Stimulated activated naive B cell treated with anti-CD40 and anti-IgM and Interleukin-4, amounts not matched to agents 10 μg/mL and 1 μg/mL and 100 μg/mL, for 72 hours (primary cell): ENCODE measurements at regions not wholly inside any gene's neighbourhood (a gene's known extent, or its start where the extent isn't known, plus 50 kb on each side); places are given as distances from the start of the nearest gene placed in this dataset.
"Not testable (repeated sequence)": the region's sequence is repeated elsewhere in the genome, so short reads cannot be mapped to it uniquely, and the experiment has no call there.

Source experiments
- ATAC-seq, 2 donors: fragments of 150-1000 bp; cut with Tn5 transposase; replicated peaks; 2 replicates each; pipeline ENCODE4 v1.10.0; 2021; ENCODE audit warnings: moderate library complexity in 1 of 2
- DNase-seq: peaks from one replicate; pipeline ENCODE4 v3.0.0; 2021
- H3K27ac Mint-ChIP-seq: one replicate; pipeline ENCODE4 v1.8.0; 2022; ENCODE audit warnings: mild to moderate bottlenecking, mixed read lengths
- H3K27me3 Mint-ChIP-seq, 2 donors: one replicate each; pipeline ENCODE4 v1.8.0; 2022; ENCODE audit warnings: mixed read lengths in 2 of 2
- H3K36me3 Mint-ChIP-seq, 2 donors: one replicate each; pipeline ENCODE4 v1.8.0; 2022; ENCODE audit warnings: mixed read lengths in 2 of 2, mild to moderate bottlenecking in 1 of 2
- H3K4me1 Mint-ChIP-seq, 2 donors: one replicate each; pipeline ENCODE4 v1.8.0; 2022; ENCODE audit warnings: mixed read lengths in 2 of 2, mild to moderate bottlenecking in 1 of 2
- H3K4me3 Mint-ChIP-seq, 2 donors: one replicate each; pipeline ENCODE4 v1.8.0; 2022; ENCODE audit warnings: mild to moderate bottlenecking in 2 of 2, mixed read lengths in 2 of 2, moderate library complexity in 1 of 2
- H3K9me3 Mint-ChIP-seq, 2 donors: one replicate each; pipeline ENCODE4 v1.8.0; 2022; ENCODE audit warnings: mixed read lengths in 2 of 2, mild to moderate bottlenecking in 1 of 2

DNA sequence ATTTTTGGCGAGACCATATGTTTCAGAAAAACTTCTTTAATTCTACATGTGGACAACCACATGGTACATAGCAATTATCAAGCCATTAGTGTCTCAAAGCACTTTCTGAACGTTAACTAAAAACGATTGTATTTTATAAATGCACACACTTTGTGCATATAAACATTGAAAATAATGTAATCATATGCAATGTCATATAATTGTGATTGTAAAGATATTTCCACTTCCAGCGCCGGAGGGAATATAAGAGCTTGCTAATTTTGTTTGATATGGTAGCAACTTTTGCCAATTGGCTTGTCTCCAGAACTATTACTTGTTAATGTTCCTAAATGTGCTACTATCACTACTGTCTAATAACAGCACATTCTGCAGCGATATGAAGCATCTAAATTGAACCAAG lies 162.3 kb upstream of the SMIM31 start:
- Mint-ChIP-seq H3K4me3 (no peak overlapping the region), H3K36me3 (no peaks in the 10 kb centered on the region), H3K9me3 (peaks cover 2 to 4% of the 10 kb centered on the region in 2 donors), H3K4me1 (no peaks in the 10 kb centered on the region), H3K27me3 (no peaks in the 10 kb centered on the region), H3K27ac (no peak overlapping the region)
- DNase-seq (no peak), ATAC-seq (no peak)

DNA sequence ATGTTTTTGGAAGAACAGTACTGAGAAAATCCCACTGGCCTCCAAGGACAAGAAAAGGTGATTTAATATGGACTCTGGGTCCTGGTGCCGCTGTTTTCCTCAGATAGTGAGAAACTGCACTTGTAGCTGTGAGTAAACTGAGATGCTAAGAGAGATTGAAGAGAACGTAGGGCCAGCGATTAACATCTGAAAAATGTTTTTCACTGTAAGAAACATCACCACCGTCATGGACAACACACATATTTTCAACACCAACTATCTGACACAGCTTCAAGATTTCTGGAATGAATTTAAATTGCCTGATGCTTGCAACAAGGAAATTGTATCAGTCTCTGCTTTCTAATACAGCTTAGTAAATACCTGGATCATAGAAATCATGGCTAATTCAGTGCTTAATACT lies 158.2 kb upstream of the SMIM31 start:
- ATAC-seq (no peak), DNase-seq (no peak)
- Mint-ChIP-seq H3K36me3 (no peaks in the 10 kb centered on the region), H3K9me3 (peaks cover 2 to 4% of the 10 kb centered on the region in 2 donors), H3K27ac (no peak overlapping the region), H3K4me3 (no peak overlapping the region), H3K27me3 (no peaks in the 10 kb centered on the region), H3K4me1 (no peaks in the 10 kb centered on the region)

- ATAC-seq (no peak), DNase-seq (no peak)
- Mint-ChIP-seq H3K36me3 (no peaks in the 10 kb centered on the region), H3K4me1 (no peaks in the 10 kb centered on the region), H3K9me3 (peaks cover 4% of the 10 kb centered on the region in 2 donors), H3K27ac (no peak overlapping the region), H3K4me3 (no peak overlapping the region), H3K27me3 (no peaks in the 10 kb centered on the region)
These were observed 157.5 kb upstream of the SMIM31 start for GRCh38 chr4:164596318-164596878.

GRCh38 chr4:164596927-164597326 lies 157.0 kb upstream of the SMIM31 start:
- H3K4me3 Mint-ChIP-seq, result no peak overlapping the region
- no peak for ATAC-seq

GRCh38 chr4:164601653-164602052 lies 152.3 kb upstream of the SMIM31 start:
- no peak overlapping the region for H3K4me3 Mint-ChIP-seq
- no peak overlapping the region for H3K27ac Mint-ChIP-seq
- no peak for ATAC-seq
- H3K4me1 Mint-ChIP-seq, result no peaks in the 10 kb centered on the region
- no peaks in the 10 kb centered on the region for H3K27me3 Mint-ChIP-seq
- H3K36me3 Mint-ChIP-seq, result no peaks in the 10 kb centered on the region
- DNase-seq, result no peak
- peaks cover 3 to 4% of the 10 kb centered on the region in 2 donors for H3K9me3 Mint-ChIP-seq

More at GRCh38 chr4:164596927-164597326, 157.0 kb upstream of the SMIM31 start:
- no peaks in the 10 kb centered on the region for H3K4me1 Mint-ChIP-seq
- peaks cover 4 to 8% of the 10 kb centered on the region in 2 donors for H3K9me3 Mint-ChIP-seq
- no peaks in the 10 kb centered on the region for H3K36me3 Mint-ChIP-seq
- DNase-seq, result no peak
- no peaks in the 10 kb centered on the region for H3K27me3 Mint-ChIP-seq
- no peak overlapping the region for H3K27ac Mint-ChIP-seq

DNA sequence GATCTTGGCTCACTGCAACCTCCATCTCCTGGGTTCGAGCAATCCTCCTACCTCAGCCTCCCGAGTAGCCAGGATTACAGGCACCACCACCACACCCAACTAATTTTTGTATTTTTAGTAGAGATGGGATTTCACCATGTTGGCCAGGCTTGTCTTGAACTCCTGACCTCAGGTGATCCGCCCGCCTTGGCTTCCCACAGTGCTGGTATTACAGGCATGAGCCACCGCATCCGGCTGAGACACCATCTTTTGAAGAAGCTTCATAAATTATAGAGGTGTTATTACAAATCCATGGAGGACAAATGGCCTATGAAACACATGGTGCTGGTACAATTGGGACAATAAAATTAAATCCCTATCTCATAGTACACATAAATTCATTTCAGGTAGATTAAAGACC lies 148.1 kb upstream of the SMIM31 start:
- DNase-seq, H3K27me3 Mint-ChIP-seq, ATAC-seq, H3K9me3 Mint-ChIP-seq, H3K27ac Mint-ChIP-seq, H3K4me3 Mint-ChIP-seq, H3K4me1 Mint-ChIP-seq, H3K36me3 Mint-ChIP-seq: not testable (repeated sequence)

GRCh38 chr4:164606478-164606877 lies 147.5 kb upstream of the SMIM31 start:
- DNase-seq (no peak), ATAC-seq (peak; percentile 60 to 71)
- Mint-ChIP-seq H3K9me3 (peaks cover 3 to 6% of the 10 kb centered on the region in 2 donors), H3K36me3 (no peaks in the 10 kb centered on the region), H3K27ac (no peak overlapping the region), H3K27me3 (no peaks in the 10 kb centered on the region), H3K4me3 (no peak overlapping the region), H3K4me1 (no peaks in the 10 kb centered on the region)

DNA sequence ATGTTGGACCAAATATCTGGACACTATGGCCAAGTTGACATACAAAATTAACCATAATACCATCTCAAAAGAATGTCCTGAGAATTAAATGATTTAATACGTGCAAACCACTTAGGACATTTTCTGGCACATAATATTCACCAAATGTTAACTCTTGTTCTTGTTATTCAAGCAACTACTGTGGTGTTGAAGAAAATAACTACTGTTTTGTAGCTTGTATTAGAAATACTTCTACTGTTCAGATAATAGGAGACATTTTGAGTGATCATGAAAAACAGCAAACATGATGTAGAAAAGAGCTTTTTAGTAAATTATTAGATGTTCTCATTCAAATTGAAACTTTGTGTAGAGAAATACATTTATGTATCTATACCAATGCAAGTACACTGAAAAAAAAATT lies 140.7 kb upstream of the SMIM31 start:
- H3K27me3 Mint-ChIP-seq, result no peaks in the 10 kb centered on the region
- H3K27ac Mint-ChIP-seq, result no peak overlapping the region
- no peaks in the 10 kb centered on the region for H3K4me1 Mint-ChIP-seq
- ATAC-seq (no peak), DNase-seq (no peak)
- H3K4me3 Mint-ChIP-seq, result no peak overlapping the region
- no peaks in the 10 kb centered on the region for H3K36me3 Mint-ChIP-seq
- peaks cover 0 to 5% of the 10 kb centered on the region in 2 donors for H3K9me3 Mint-ChIP-seq

- H3K27me3 Mint-ChIP-seq, result no peaks in the 10 kb centered on the region
- H3K4me3 Mint-ChIP-seq, result no peak overlapping the region
- H3K9me3 Mint-ChIP-seq, result peaks cover 0 to 5% of the 10 kb centered on the region in 2 donors
- no peaks in the 10 kb centered on the region for H3K4me1 Mint-ChIP-seq
- no peak for ATAC-seq
- H3K36me3 Mint-ChIP-seq, result no peaks in the 10 kb centered on the region
- H3K27ac Mint-ChIP-seq, result no peak overlapping the region
- DNase-seq, result no peak
These were observed 140.1 kb upstream of the SMIM31 start for GRCh38 chr4:164613792-164614191.

DNA sequence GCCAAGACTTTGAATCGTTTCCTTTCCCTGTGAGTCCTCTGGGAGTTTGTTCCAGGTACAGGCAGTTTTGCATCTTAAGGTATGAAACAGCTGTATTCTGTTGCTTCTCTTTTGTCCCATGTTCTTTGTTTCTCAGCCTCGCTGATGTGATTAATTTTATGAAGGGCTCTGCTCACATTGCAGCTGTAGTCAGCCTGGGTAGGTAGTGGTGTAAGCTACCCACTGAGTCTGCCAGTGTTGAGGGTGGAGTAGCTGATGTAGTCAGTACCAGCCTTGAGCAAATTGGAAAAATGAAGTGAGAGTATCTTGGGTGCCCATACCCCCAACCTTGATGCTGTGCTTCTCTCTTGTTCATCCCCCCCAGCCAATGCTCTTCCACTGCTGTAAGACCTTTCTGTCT lies 139.6 kb upstream of the SMIM31 start:
- Mint-ChIP-seq H3K36me3 (no peaks in the 10 kb centered on the region), H3K27me3 (no peaks in the 10 kb centered on the region), H3K9me3 (peaks cover 0 to 5% of the 10 kb centered on the region in 2 donors), H3K27ac (no peak overlapping the region), H3K4me1 (no peaks in the 10 kb centered on the region), H3K4me3 (no peak overlapping the region)
- DNase-seq (no peak), ATAC-seq (no peak)

DNA sequence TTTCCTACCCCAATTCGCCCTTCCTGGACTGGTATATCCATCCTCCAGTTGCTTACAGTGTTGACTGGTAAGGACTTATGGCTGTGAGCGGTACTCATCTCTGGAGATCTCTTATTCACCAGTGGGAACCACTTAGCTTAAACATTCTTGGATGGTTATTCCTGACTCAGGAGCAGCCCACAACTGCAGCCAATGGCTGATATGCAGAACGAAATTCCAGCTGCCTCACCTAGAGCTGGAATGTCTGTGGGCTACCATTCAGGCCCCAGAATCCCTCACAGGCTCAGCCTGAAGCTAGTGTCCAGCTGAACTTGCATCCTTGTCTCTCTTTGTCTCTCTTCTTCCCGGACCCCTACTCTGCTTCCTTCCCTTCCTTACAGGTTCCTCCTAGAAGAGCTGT lies 138.9 kb upstream of the SMIM31 start:
- ATAC-seq, result no peak
- DNase-seq, result no peak
- Mint-ChIP-seq H3K27ac (no peak overlapping the region), H3K27me3 (no peaks in the 10 kb centered on the region), H3K36me3 (no peaks in the 10 kb centered on the region), H3K4me3 (no peak overlapping the region), H3K9me3 (peaks cover 0 to 5% of the 10 kb centered on the region in 2 donors), H3K4me1 (no peaks in the 10 kb centered on the region)

DNA sequence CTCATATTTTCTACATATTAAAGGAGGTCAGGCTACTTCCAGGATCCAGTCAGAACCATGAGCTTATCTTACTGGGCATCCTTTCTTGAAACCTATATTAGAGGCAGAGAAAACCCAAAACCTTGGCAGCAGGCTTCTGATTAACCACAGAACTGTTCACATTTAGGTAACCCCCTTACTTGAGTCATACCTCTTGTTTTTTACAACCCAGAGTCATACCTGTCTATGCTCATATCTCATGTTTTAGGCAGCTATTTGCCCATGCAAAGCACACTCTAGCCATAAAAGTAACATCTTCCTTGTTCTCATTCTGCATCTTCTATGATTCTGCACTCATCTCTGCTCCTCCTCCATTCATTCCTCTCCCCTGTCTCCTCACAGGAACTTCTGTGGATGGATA lies 138.0 kb upstream of the SMIM31 start:
- no peak overlapping the region for H3K27ac Mint-ChIP-seq
- H3K9me3 Mint-ChIP-seq, result peaks cover 0 to 1% of the 10 kb centered on the region in 2 donors
- DNase-seq (no peak), ATAC-seq (no peak)
- no peaks in the 10 kb centered on the region for H3K27me3 Mint-ChIP-seq
- no peaks in the 10 kb centered on the region for H3K36me3 Mint-ChIP-seq
- H3K4me3 Mint-ChIP-seq, result no peak overlapping the region
- H3K4me1 Mint-ChIP-seq, result no peaks in the 10 kb centered on the region

GRCh38 chr4:164616961-164617360 lies 137.0 kb upstream of the SMIM31 start:
- Mint-ChIP-seq H3K27ac (no peak overlapping the region), H3K9me3 (no peaks in the 10 kb centered on the region), H3K27me3 (no peaks in the 10 kb centered on the region), H3K4me3 (no peak overlapping the region), H3K36me3 (no peaks in the 10 kb centered on the region), H3K4me1 (no peaks in the 10 kb centered on the region)
- DNase-seq (no peak), ATAC-seq (no peak)

- no peaks in the 10 kb centered on the region for H3K4me1 Mint-ChIP-seq
- H3K27me3 Mint-ChIP-seq, result no peaks in the 10 kb centered on the region
- H3K4me3 Mint-ChIP-seq, result no peak overlapping the region
- H3K27ac Mint-ChIP-seq, result no peak overlapping the region
- DNase-seq, result no peak
- H3K36me3 Mint-ChIP-seq, result no peaks in the 10 kb centered on the region
- H3K9me3 Mint-ChIP-seq, result no peaks in the 10 kb centered on the region
- ATAC-seq, result no peak
These were observed 136.5 kb upstream of the SMIM31 start for GRCh38 chr4:164617426-164617825.

GRCh38 chr4:164617911-164618310 lies 136.0 kb upstream of the SMIM31 start:
- no peaks in the 10 kb centered on the region for H3K4me1 Mint-ChIP-seq
- H3K27ac Mint-ChIP-seq, result no peak overlapping the region
- no peak overlapping the region for H3K4me3 Mint-ChIP-seq
- H3K9me3 Mint-ChIP-seq, result no peaks in the 10 kb centered on the region
- ATAC-seq (no peak), DNase-seq (no peak)
- H3K27me3 Mint-ChIP-seq, result no peaks in the 10 kb centered on the region
- no peaks in the 10 kb centered on the region for H3K36me3 Mint-ChIP-seq
